ENCODE measurements at regions not wholly inside any gene's neighbourhood (a gene's known extent, or its start where the extent isn't known, plus 50 kb on each side); places are given as distances from the start of the nearest gene placed in this dataset.
A peak's percentile ranks its signal among the peaks of the same experiment; 100 is the strongest.

GRCh38 chr7:35359423-35359822 lies 105.5 kb upstream of the TBX20 start:
- no peak overlapping the region for H3K27ac ChIP-seq (ENCODE audit: low read depth, low read length)
- no peaks in the 10 kb centered on the region for H3K4me1 ChIP-seq (ENCODE audit: insufficient read depth, low read length)
- ChIA-PET POLR2A (no interaction called here), CTCF (no interaction called here)
- Mint-ChIP-seq H3K9me3 (peaks cover 0 to 6% (median 0%) of the 10 kb centered on the region in 5 donors), H3K27ac (no peak overlapping the region), H3K36me3 (no peaks in the 10 kb centered on the region), H3K4me3 (no peak overlapping the region), H3K27me3 (peaks cover 9 to 23% of the 10 kb centered on the region in 2 donors), H3K4me1 (no peaks in the 10 kb centered on the region)
- no peaks in the 10 kb centered on the region for H3K9me3 ChIP-seq (ENCODE audit: low read length)
- H3K36me3 ChIP-seq (ENCODE audit: insufficient read depth, low read length), result no peaks in the 10 kb centered on the region
- no peaks in the 10 kb centered on the region for H3K27me3 ChIP-seq (ENCODE audit: insufficient read depth, low read length, poor library complexity, severe bottlenecking)
- no peak for DNase-seq
- H3K4me3 ChIP-seq (ENCODE audit: low read length), result no peak overlapping the region

GRCh38 chr7:35356495-35356894 lies 102.6 kb upstream of the TBX20 start:
- H3K4me1 ChIP-seq (ENCODE audit: insufficient read depth, low read length), result no peaks in the 10 kb centered on the region
- H3K27me3 ChIP-seq (ENCODE audit: insufficient read depth, low read length, poor library complexity, severe bottlenecking), result no peaks in the 10 kb centered on the region
- no peak overlapping the region for H3K4me3 ChIP-seq (ENCODE audit: low read length)
- ChIA-PET CTCF (no interaction called here), POLR2A (no interaction called here)
- DNase-seq, result no peak
- H3K36me3 ChIP-seq (ENCODE audit: insufficient read depth, low read length), result no peaks in the 10 kb centered on the region
- H3K9me3 ChIP-seq (ENCODE audit: low read length), result no peaks in the 10 kb centered on the region
- H3K27ac ChIP-seq (ENCODE audit: low read depth, low read length), result no peak overlapping the region
- Mint-ChIP-seq H3K4me3 (no peak overlapping the region), H3K27ac (no peak overlapping the region), H3K4me1 (no peaks in the 10 kb centered on the region), H3K9me3 (peaks cover 0 to 6% (median 0%) of the 10 kb centered on the region in 5 donors), H3K36me3 (no peaks in the 10 kb centered on the region), H3K27me3 (peaks cover 2 to 15% of the 10 kb centered on the region in 2 donors)

GRCh38 chr7:35355911-35356310 lies 102.0 kb upstream of the TBX20 start:
- DNase-seq, result no peak
- H3K36me3 ChIP-seq (ENCODE audit: insufficient read depth, low read length), result no peaks in the 10 kb centered on the region
- H3K27me3 ChIP-seq (ENCODE audit: insufficient read depth, low read length, poor library complexity, severe bottlenecking), result no peaks in the 10 kb centered on the region
- H3K9me3 Mint-ChIP-seq, result peaks cover 0 to 6% (median 0%) of the 10 kb centered on the region in 5 donors
- no peak overlapping the region for H3K27ac Mint-ChIP-seq
- H3K27me3 Mint-ChIP-seq, result peaks cover 3 to 19% of the 10 kb centered on the region in 2 donors
- H3K36me3 Mint-ChIP-seq, result no peaks in the 10 kb centered on the region
- H3K9me3 ChIP-seq (ENCODE audit: low read length), result no peaks in the 10 kb centered on the region
- no peak overlapping the region for H3K4me3 ChIP-seq (ENCODE audit: low read length)
- H3K4me1 Mint-ChIP-seq, result no peaks in the 10 kb centered on the region
- CTCF ChIA-PET, result no interaction called here
- no peak overlapping the region for H3K27ac ChIP-seq (ENCODE audit: low read depth, low read length)
- POLR2A ChIA-PET, result no interaction called here
- H3K4me3 Mint-ChIP-seq, result no peak overlapping the region
- no peaks in the 10 kb centered on the region for H3K4me1 ChIP-seq (ENCODE audit: insufficient read depth, low read length)

- Histone ChIP-seq H3K27ac (ENCODE audit: low read depth, low read length) (no peak overlapping the region), H3K9me3 (ENCODE audit: low read length) (no peaks in the 10 kb centered on the region), H3K4me1 (ENCODE audit: insufficient read depth, low read length) (no peaks in the 10 kb centered on the region), H3K4me3 (ENCODE audit: low read length) (no peak overlapping the region), H3K36me3 (ENCODE audit: insufficient read depth, low read length) (no peaks in the 10 kb centered on the region), H3K27me3 (ENCODE audit: insufficient read depth, low read length, poor library complexity, severe bottlenecking) (no peaks in the 10 kb centered on the region)
- ChIA-PET POLR2A (no interaction called here), CTCF (no interaction called here)
- Mint-ChIP-seq H3K36me3 (no peaks in the 10 kb centered on the region), H3K27ac (no peak overlapping the region), H3K9me3 (peaks cover 0 to 6% (median 0%) of the 10 kb centered on the region in 5 donors), H3K27me3 (peaks cover 4 to 23% of the 10 kb centered on the region in 2 donors), H3K4me1 (no peaks in the 10 kb centered on the region), H3K4me3 (no peak overlapping the region)
- no peak for DNase-seq
Measured at GRCh38 chr7:35355199-35355598, 101.3 kb upstream of the TBX20 start.

GRCh38 chr7:35353481-35353880 lies 99.6 kb upstream of the TBX20 start:
- peaks cover 0 to 6% (median 0%) of the 10 kb centered on the region in 5 donors for H3K9me3 Mint-ChIP-seq
- Histone ChIP-seq H3K27ac (ENCODE audit: low read depth, low read length) (no peak overlapping the region), H3K4me1 (ENCODE audit: insufficient read depth, low read length) (no peaks in the 10 kb centered on the region), H3K9me3 (ENCODE audit: low read length) (no peaks in the 10 kb centered on the region), H3K27me3 (ENCODE audit: insufficient read depth, low read length, poor library complexity, severe bottlenecking) (no peaks in the 10 kb centered on the region), H3K36me3 (ENCODE audit: insufficient read depth, low read length) (no peaks in the 10 kb centered on the region), H3K4me3 (ENCODE audit: low read length) (no peak overlapping the region)
- ChIA-PET CTCF (no interaction called here), POLR2A (no interaction called here)
- no peak overlapping the region for H3K4me3 Mint-ChIP-seq
- H3K27me3 Mint-ChIP-seq, result peaks cover 9 to 25% of the 10 kb centered on the region in 2 donors
- no peaks in the 10 kb centered on the region for H3K4me1 Mint-ChIP-seq
- H3K27ac Mint-ChIP-seq, result no peak overlapping the region
- H3K36me3 Mint-ChIP-seq, result no peaks in the 10 kb centered on the region
- DNase-seq, result no peak

GRCh38 chr7:35351466-35351865 lies 97.6 kb upstream of the TBX20 start:
- Mint-ChIP-seq H3K27me3 (peaks cover 9 to 25% of the 10 kb centered on the region in 2 donors), H3K9me3 (no peaks in the 10 kb centered on the region), H3K4me3 (no peak overlapping the region), H3K36me3 (no peaks in the 10 kb centered on the region), H3K27ac (peak overlapping the region in 1 of 8 donors; percentile 64), H3K4me1 (no peaks in the 10 kb centered on the region)
- Histone ChIP-seq H3K36me3 (ENCODE audit: insufficient read depth, low read length) (no peaks in the 10 kb centered on the region), H3K27me3 (ENCODE audit: insufficient read depth, low read length, poor library complexity, severe bottlenecking) (no peaks in the 10 kb centered on the region), H3K9me3 (ENCODE audit: low read length) (no peaks in the 10 kb centered on the region), H3K27ac (ENCODE audit: low read depth, low read length) (no peak overlapping the region), H3K4me3 (ENCODE audit: low read length) (no peak overlapping the region), H3K4me1 (ENCODE audit: insufficient read depth, low read length) (no peaks in the 10 kb centered on the region)
- ChIA-PET CTCF (no interaction called here), POLR2A (no interaction called here)
- DNase-seq, result no peak

- Mint-ChIP-seq H3K27ac (no peak overlapping the region), H3K36me3 (no peaks in the 10 kb centered on the region), H3K4me3 (no peak overlapping the region), H3K9me3 (no peaks in the 10 kb centered on the region), H3K27me3 (peaks cover 11 to 23% of the 10 kb centered on the region in 2 donors), H3K4me1 (no peaks in the 10 kb centered on the region)
- no peak overlapping the region for H3K4me3 ChIP-seq (ENCODE audit: low read length)
- no peak overlapping the region for H3K27ac ChIP-seq (ENCODE audit: low read depth, low read length)
- H3K4me1 ChIP-seq (ENCODE audit: insufficient read depth, low read length), result no peaks in the 10 kb centered on the region
- H3K9me3 ChIP-seq (ENCODE audit: low read length), result no peaks in the 10 kb centered on the region
- ChIA-PET CTCF (no interaction called here), POLR2A (no interaction called here)
- no peaks in the 10 kb centered on the region for H3K27me3 ChIP-seq (ENCODE audit: insufficient read depth, low read length, poor library complexity, severe bottlenecking)
- no peaks in the 10 kb centered on the region for H3K36me3 ChIP-seq (ENCODE audit: insufficient read depth, low read length)
- no peak for DNase-seq
Measured at GRCh38 chr7:35348611-35349400, 94.9 kb upstream of the TBX20 start.

GRCh38 chr7:35342786-35343185 lies 88.9 kb upstream of the TBX20 start:
- H3K36me3 Mint-ChIP-seq, result no peaks in the 10 kb centered on the region
- no peaks in the 10 kb centered on the region for H3K9me3 ChIP-seq (ENCODE audit: low read length)
- H3K9me3 Mint-ChIP-seq, result peaks cover 0 to 2% (median 0%) of the 10 kb centered on the region in 5 donors
- H3K27ac ChIP-seq (ENCODE audit: low read depth, low read length), result no peak overlapping the region
- ChIA-PET CTCF (no interaction called here), POLR2A (no interaction called here)
- H3K4me3 Mint-ChIP-seq, result no peak overlapping the region
- peaks cover 2 to 16% of the 10 kb centered on the region in 2 donors for H3K27me3 Mint-ChIP-seq
- H3K4me3 ChIP-seq (ENCODE audit: low read length), result no peak overlapping the region
- no peaks in the 10 kb centered on the region for H3K4me1 Mint-ChIP-seq
- no peak for DNase-seq
- no peaks in the 10 kb centered on the region for H3K4me1 ChIP-seq (ENCODE audit: insufficient read depth, low read length)
- no peak overlapping the region for H3K27ac Mint-ChIP-seq
- no peaks in the 10 kb centered on the region for H3K36me3 ChIP-seq (ENCODE audit: insufficient read depth, low read length)
- H3K27me3 ChIP-seq (ENCODE audit: insufficient read depth, low read length, poor library complexity, severe bottlenecking), result no peaks in the 10 kb centered on the region
